PC-9 (cell line): ENCODE measurements at regions not wholly inside any gene's neighbourhood (a gene's known extent, or its start where the extent isn't known, plus 50 kb on each side); places are given as distances from the start of the nearest gene placed in this dataset.

Experiments used
- BruUV-seq: library from RNA; stranded (reverse); fragments of 400-500 nt; replicated peaks from 2 replicates; lab custom pipeline; 2021; lab: Mats Ljungman, UMichigan
- CTCF ChIA-PET: fragments of 300-600 bp; sonication (Branson Sonifier 250); formaldehyde crosslinking; loops from one replicate; lab custom pipeline; 2022; ENCODE audit warnings: antibody characterized with exemption; lab: Charles Lee
- POLR2A ChIA-PET: fragments of 300-600 bp; sonication (Branson Sonifier 250); formaldehyde crosslinking; loops from one replicate; lab custom pipeline; 2022; ENCODE audit warnings: antibody characterized with exemption; ENCODE audit not compliant: unreplicated experiment; lab: Charles Lee
- DNase-seq, 2 experiments: peaks; one replicate each; pipeline versions ENCODE4 v3.0.0 to v3.0.0-alpha.2; 2015 to 2022; ENCODE audit warnings: mixed read lengths in 1 of 2
- H2AFZ ChIP-seq: fragments of 200-600 bp; sonication (generic); 2 replicates; pipeline ENCODE4 v1.8.1; 2017; ENCODE audit warnings: antibody characterized with exemption
- H3F3A ChIP-seq: fragments of 200-600 bp; sonication (generic); 2 replicates; pipeline ENCODE4 v1.8.1; 2017; ENCODE audit warnings: antibody characterized with exemption, mild to moderate bottlenecking, low read depth; ENCODE audit not compliant: insufficient read depth
- H3K27ac ChIP-seq: fragments of 200-600 bp; sonication (generic); 2 replicates; pipeline ENCODE4 v1.6.1; 2016; ENCODE audit warnings: mixed run types
- H3K27me3 ChIP-seq: fragments of 200-600 bp; sonication (generic); 2 replicates; pipeline ENCODE4 v1.6.1; 2016; ENCODE audit warnings: low read depth, mixed run types; ENCODE audit not compliant: insufficient read depth
- H3K36me3 ChIP-seq: fragments of 200-600 bp; sonication (generic); 2 replicates; pipeline ENCODE4 v1.6.1; 2016; ENCODE audit warnings: low read depth, mixed run types
- H3K4me1 ChIP-seq: fragments of 200-600 bp; sonication (generic); replicated peaks from 2 replicates; pipeline ENCODE4 v1.6.1; 2016; ENCODE audit warnings: mixed run types; ENCODE audit not compliant: insufficient read depth
- H3K4me2 ChIP-seq: fragments of 200-600 bp; sonication (generic); 2 replicates; pipeline ENCODE4 v1.6.1; 2017; ENCODE audit warnings: mixed run types
- H3K4me3 ChIP-seq: fragments of 200-600 bp; sonication (generic); 2 replicates; pipeline ENCODE4 v1.6.1; 2016; ENCODE audit warnings: mixed run types
- H3K79me2 ChIP-seq: fragments of 200-600 bp; sonication (generic); 2 replicates; pipeline ENCODE4 v1.6.1; 2017; ENCODE audit warnings: low read depth, mixed run types
- H3K9me2 ChIP-seq: fragments of 200-600 bp; sonication (generic); 2 replicates; pipeline ENCODE4 v1.8.1; 2017; ENCODE audit warnings: mild to moderate bottlenecking; ENCODE audit not compliant: insufficient read depth
- H3K9me3 ChIP-seq: fragments of 200-600 bp; sonication (generic); 2 replicates; pipeline ENCODE4 v1.8.1; 2016; ENCODE audit warnings: low read depth; ENCODE audit not compliant: insufficient read depth
- H4K20me1 ChIP-seq: fragments of 200-600 bp; sonication (generic); 2 replicates; pipeline ENCODE4 v1.8.1; 2017; ENCODE audit not compliant: insufficient read depth
- EZH2 ChIP-seq: fragments of 200-600 bp; sonication (generic); IDR thresholded peaks from 2 replicates; pipeline ENCODE4 v1.8.0; 2017; ENCODE audit warnings: antibody characterized with exemption, low read depth
- intact Hi-C: fragments of 100-400 bp; cut with micrococcal nuclease; formaldehyde crosslinking; loops from one replicate; pipeline ENCODE4 v1.10.0; 2022; ENCODE audit not compliant: unreplicated experiment
- TF ChIP-seq, protein P1 (sequence below): fragments of 200-600 bp; sonication (generic); conservative IDR thresholded peaks from 2 replicates; pipeline ENCODE4 v1.6.1; 2017; ENCODE audit warnings: mixed run types, antibody characterized with exemption, mild to moderate bottlenecking, moderate library complexity

DNA sequence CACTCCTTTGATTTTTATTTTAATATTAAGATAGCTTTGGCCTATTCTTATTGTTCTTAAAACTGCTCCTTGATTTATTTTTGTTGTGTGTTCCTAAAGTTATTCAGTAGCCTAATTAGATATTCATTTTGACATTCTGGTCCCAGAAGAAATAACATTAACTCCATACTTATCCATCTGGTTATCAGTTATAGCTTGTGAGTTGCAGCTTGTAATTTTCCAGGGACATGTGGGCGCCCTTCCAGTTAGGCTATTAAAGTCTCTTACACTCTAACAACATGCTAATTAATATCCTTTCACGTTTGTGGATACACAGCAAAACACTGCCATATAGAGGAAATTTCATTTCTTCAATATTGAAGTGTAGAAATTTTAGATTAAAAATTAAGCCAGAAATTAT, 987.5 kb downstream of the HACE1 start:
- Histone ChIP-seq H3F3A (no peaks in the 10 kb centered on the region; the same call in 1 of the 2 replicates), H3K36me3 (no peaks in the 10 kb centered on the region), H3K79me2 (no peaks in the 10 kb centered on the region), H3K4me2 (no peak overlapping the region), H2AFZ (no peak overlapping the region), H3K9me3 (no peaks in the 10 kb centered on the region), H4K20me1 (no peaks in the 10 kb centered on the region), H3K27me3 (no peaks in the 10 kb centered on the region), H3K4me1 (no peaks in the 10 kb centered on the region), H3K4me3 (no peak overlapping the region), H3K9me2 (no peaks in the 10 kb centered on the region), H3K27ac (no peak overlapping the region)
- CTCF ChIA-PET: no interaction called here
- intact Hi-C loops: no loop called here
- POLR2A ChIA-PET: no interaction called here
- DNase-seq: no peak
- TF ChIP-seq, protein P1, sequence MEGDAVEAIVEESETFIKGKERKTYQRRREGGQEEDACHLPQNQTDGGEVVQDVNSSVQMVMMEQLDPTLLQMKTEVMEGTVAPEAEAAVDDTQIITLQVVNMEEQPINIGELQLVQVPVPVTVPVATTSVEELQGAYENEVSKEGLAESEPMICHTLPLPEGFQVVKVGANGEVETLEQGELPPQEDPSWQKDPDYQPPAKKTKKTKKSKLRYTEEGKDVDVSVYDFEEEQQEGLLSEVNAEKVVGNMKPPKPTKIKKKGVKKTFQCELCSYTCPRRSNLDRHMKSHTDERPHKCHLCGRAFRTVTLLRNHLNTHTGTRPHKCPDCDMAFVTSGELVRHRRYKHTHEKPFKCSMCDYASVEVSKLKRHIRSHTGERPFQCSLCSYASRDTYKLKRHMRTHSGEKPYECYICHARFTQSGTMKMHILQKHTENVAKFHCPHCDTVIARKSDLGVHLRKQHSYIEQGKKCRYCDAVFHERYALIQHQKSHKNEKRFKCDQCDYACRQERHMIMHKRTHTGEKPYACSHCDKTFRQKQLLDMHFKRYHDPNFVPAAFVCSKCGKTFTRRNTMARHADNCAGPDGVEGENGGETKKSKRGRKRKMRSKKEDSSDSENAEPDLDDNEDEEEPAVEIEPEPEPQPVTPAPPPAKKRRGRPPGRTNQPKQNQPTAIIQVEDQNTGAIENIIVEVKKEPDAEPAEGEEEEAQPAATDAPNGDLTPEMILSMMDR: no peak
- TF ChIP-seq EZH2: no peak
- BruUV-seq: no TSS peak

DNA sequence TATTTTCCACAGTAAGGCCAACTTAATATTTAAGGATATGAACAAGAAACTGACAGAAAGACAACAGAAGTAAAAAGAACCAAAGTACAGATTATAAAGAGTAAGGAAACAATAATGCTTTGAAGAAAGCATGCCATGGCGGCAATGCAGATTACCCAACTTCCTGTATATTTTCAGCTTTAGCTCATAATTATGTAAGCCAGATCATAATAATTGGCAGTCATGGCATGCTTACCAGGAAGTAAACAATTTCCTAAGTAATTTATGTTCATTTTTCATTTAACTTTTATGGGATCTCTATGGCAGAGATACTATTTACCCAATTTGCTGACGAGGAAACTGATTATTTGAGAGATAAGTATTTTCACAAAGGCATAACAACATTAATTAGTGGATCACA, 988.7 kb downstream of the HACE1 start:
- no peaks in the 10 kb centered on the region for H3K36me3 ChIP-seq
- H3K9me2 ChIP-seq: no peaks in the 10 kb centered on the region
- intact Hi-C loops: no loop called here
- H3K9me3 ChIP-seq: no peaks in the 10 kb centered on the region
- POLR2A ChIA-PET: no interaction called here
- no peaks in the 10 kb centered on the region; the same call in 1 of the 2 replicates for H3F3A ChIP-seq
- DNase-seq: no peak
- no peak overlapping the region for H2AFZ ChIP-seq
- H3K27me3 ChIP-seq: no peaks in the 10 kb centered on the region
- no TSS peak for BruUV-seq
- H3K4me3 ChIP-seq: no peak overlapping the region
- TF ChIP-seq, protein P1: no peak
- TF ChIP-seq EZH2: no peak
- no peak overlapping the region for H3K4me2 ChIP-seq
- CTCF ChIA-PET: no interaction called here
- H4K20me1 ChIP-seq: no peaks in the 10 kb centered on the region
- H3K27ac ChIP-seq: no peak overlapping the region
- H3K79me2 ChIP-seq: no peaks in the 10 kb centered on the region
- H3K4me1 ChIP-seq: no peaks in the 10 kb centered on the region

DNA sequence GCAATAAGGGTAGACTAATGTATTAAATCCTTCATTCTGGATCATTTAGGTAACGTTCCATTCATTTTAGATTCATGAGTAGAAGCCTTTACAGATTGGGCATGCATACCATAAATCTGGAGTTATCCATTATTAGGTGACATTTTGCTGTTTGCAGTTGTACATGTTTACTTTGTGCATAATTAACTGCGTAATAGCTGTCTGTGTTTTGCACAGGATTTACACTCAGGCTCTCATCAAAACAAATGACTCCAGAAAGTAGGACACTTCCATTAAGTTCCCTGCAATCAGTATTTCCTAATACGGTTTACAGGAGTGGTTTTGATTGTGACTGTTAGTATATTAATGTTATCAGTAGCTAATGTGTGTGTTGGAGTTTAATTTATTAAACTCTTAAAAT, 997.4 kb downstream of the HACE1 start:
- H2AFZ ChIP-seq: no peak overlapping the region
- no peak for DNase-seq
- BruUV-seq: no TSS peak
- ChIA-PET POLR2A (no interaction called here), CTCF (no interaction called here)
- no peak overlapping the region for H3K27ac ChIP-seq
- no peaks in the 10 kb centered on the region for H3K4me1 ChIP-seq
- H3F3A ChIP-seq: no peaks in the 10 kb centered on the region; the same call in 1 of the 2 replicates
- no peaks in the 10 kb centered on the region for H4K20me1 ChIP-seq
- H3K27me3 ChIP-seq: no peaks in the 10 kb centered on the region
- H3K9me2 ChIP-seq: no peaks in the 10 kb centered on the region
- intact Hi-C loops: no loop called here
- H3K4me2 ChIP-seq: no peak overlapping the region
- no peaks in the 10 kb centered on the region for H3K79me2 ChIP-seq
- no peak for TF ChIP-seq EZH2
- TF ChIP-seq, protein P1: no peak
- H3K4me3 ChIP-seq: no peak overlapping the region
- no peaks in the 10 kb centered on the region for H3K36me3 ChIP-seq
- no peaks in the 10 kb centered on the region for H3K9me3 ChIP-seq
